Chondrocyte (in vitro differentiated cells): ENCODE measurements at regions not wholly inside any gene's neighbourhood (a gene's known extent, or its start where the extent isn't known, plus 50 kb on each side); places are given as distances from the start of the nearest gene placed in this dataset.

ENCODE experiments used
- DNase-seq: peaks from one replicate; pipeline ENCODE4 v3.0.0; 2021; ENCODE audit warnings: mixed read lengths, low spot score
- H3K27ac Mint-ChIP-seq: one replicate; pipeline ENCODE4 v1.8.0; 2021; ENCODE audit warnings: mild to moderate bottlenecking, moderate library complexity, mixed read lengths; ENCODE audit not compliant: unreplicated experiment
- H3K27me3 Mint-ChIP-seq: 2 replicates; pipeline ENCODE4 v1.8.0; 2021; ENCODE audit warnings: low read depth, mixed read lengths
- H3K36me3 Mint-ChIP-seq: 2 replicates; pipeline ENCODE4 v1.8.0; 2021; ENCODE audit warnings: low read depth, mixed read lengths
- H3K4me1 Mint-ChIP-seq: 2 replicates; pipeline ENCODE4 v1.8.0; 2021; ENCODE audit warnings: low read depth, mild to moderate bottlenecking, mixed read lengths
- H3K4me3 Mint-ChIP-seq: one replicate; pipeline ENCODE4 v1.8.0; 2021; ENCODE audit warnings: mild to moderate bottlenecking, moderate library complexity, mixed read lengths; ENCODE audit not compliant: unreplicated experiment
- H3K9me3 Mint-ChIP-seq: 2 replicates; pipeline ENCODE4 v1.8.0; 2021; ENCODE audit warnings: low read depth, mixed read lengths
- CTCF ChIP-seq: fragments of 200-600 bp; sonication (generic); IDR thresholded peaks from 2 replicates; pipeline ENCODE4 v1.5.0; 2021; ENCODE audit warnings: antibody characterized with exemption, mild to moderate bottlenecking, moderate library complexity

GRCh38 chr6:141677598-141678211 is 455.0 kb upstream of the GJE1 start:
- H3K27ac Mint-ChIP-seq = no peak overlapping the region
- TF ChIP-seq CTCF = peak; percentile 88
- no peaks in the 10 kb centered on the region for H3K27me3 Mint-ChIP-seq
- no peaks in the 10 kb centered on the region for H3K9me3 Mint-ChIP-seq
- H3K4me1 Mint-ChIP-seq = peaks cover 7% of the 10 kb centered on the region
- H3K36me3 Mint-ChIP-seq = no peaks in the 10 kb centered on the region
- no peak overlapping the region for H3K4me3 Mint-ChIP-seq
- DNase-seq = no peak

DNA sequence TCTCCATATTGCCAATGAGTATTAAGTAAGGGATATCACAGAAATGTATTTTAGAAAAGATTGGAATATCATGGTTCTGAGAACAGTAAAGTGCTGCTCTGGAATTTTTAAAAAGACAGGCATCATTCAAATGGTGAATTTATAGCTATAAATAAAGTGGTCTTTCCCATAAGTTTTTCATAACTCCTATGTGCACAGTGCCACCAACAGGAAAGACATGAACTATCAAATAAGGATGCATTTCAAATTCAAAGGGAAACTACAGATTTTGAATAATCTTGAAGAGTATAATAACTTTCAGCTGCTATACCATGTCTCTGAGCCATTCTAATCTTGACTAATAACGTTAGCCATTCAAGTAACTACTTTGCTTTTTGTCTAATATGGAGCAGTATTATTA is 456.8 kb upstream of the GJE1 start:
- H3K4me3 Mint-ChIP-seq = no peak overlapping the region
- peaks cover 5% of the 10 kb centered on the region for H3K36me3 Mint-ChIP-seq
- peak; percentile 86 for TF ChIP-seq CTCF
- peaks cover 7% of the 10 kb centered on the region for H3K4me1 Mint-ChIP-seq
- no peak for DNase-seq
- peaks cover 13% of the 10 kb centered on the region for H3K9me3 Mint-ChIP-seq
- H3K27ac Mint-ChIP-seq = no peak overlapping the region
- no peaks in the 10 kb centered on the region for H3K27me3 Mint-ChIP-seq

GRCh38 chr6:141669141-141669540 is 463.6 kb upstream of the GJE1 start:
- Mint-ChIP-seq H3K27me3 (no peaks in the 10 kb centered on the region), H3K4me3 (no peak overlapping the region), H3K4me1 (peaks cover 9% of the 10 kb centered on the region), H3K36me3 (peaks cover 7% of the 10 kb centered on the region), H3K9me3 (peaks cover 16% of the 10 kb centered on the region), H3K27ac (no peak overlapping the region)
- DNase-seq = no peak
- TF ChIP-seq CTCF = no peak

GRCh38 chr6:141667580-141668309 is 465.0 kb upstream of the GJE1 start:
- DNase-seq = no peak
- Mint-ChIP-seq H3K27ac (peak overlapping the region; percentile 65), H3K36me3 (peaks cover 7% of the 10 kb centered on the region), H3K9me3 (peaks cover 16% of the 10 kb centered on the region), H3K4me3 (no peak overlapping the region), H3K4me1 (peaks cover 9% of the 10 kb centered on the region), H3K27me3 (no peaks in the 10 kb centered on the region)
- TF ChIP-seq CTCF = no peak

GRCh38 chr6:141666187-141666586 is 466.5 kb upstream of the GJE1 start:
- H3K27ac Mint-ChIP-seq = no peak overlapping the region
- H3K27me3 Mint-ChIP-seq = no peaks in the 10 kb centered on the region
- H3K36me3 Mint-ChIP-seq = peaks cover 2% of the 10 kb centered on the region
- peaks cover 4% of the 10 kb centered on the region for H3K9me3 Mint-ChIP-seq
- H3K4me1 Mint-ChIP-seq = peaks cover 9% of the 10 kb centered on the region
- DNase-seq = no peak
- no peak overlapping the region for H3K4me3 Mint-ChIP-seq
- no peak for TF ChIP-seq CTCF
